OCI-LY7 (cell line): ENCODE measurements at regions not wholly inside any gene's neighbourhood (a gene's known extent, or its start where the extent isn't known, plus 50 kb on each side); places are given as distances from the start of the nearest gene placed in this dataset.

Experiments
- BruUV-seq: library from RNA; stranded (reverse); fragments of 400-500 nt; replicated peaks from 2 replicates; lab custom pipeline; 2021; lab: Mats Ljungman, UMichigan
- CTCF ChIA-PET: fragments of 300-600 bp; sonication (Branson Sonifier 250); formaldehyde crosslinking; loops from one replicate; lab custom pipeline; 2022; ENCODE audit warnings: antibody characterized with exemption; ENCODE audit not compliant: unreplicated experiment; lab: Charles Lee
- POLR2A ChIA-PET: fragments of 300-600 bp; sonication (Branson Sonifier 250); formaldehyde crosslinking; loops from one replicate; lab custom pipeline; 2022; ENCODE audit warnings: antibody characterized with exemption; lab: Charles Lee
- DNase-seq: peaks from one replicate; pipeline ENCODE4 v3.0.0-alpha.2; 2015; ENCODE audit warnings: low spot score
- H2AFZ ChIP-seq: fragments of 200-600 bp; sonication (generic), shearing (Covaris generic); 2 replicates; pipeline ENCODE4 v1.6.1; 2014; ENCODE audit warnings: mild to moderate bottlenecking, antibody characterized with exemption, low read length, moderate library complexity
- H3K27ac ChIP-seq: fragments of 200-600 bp; sonication (generic); 2 replicates; pipeline ENCODE4 v1.5.1; 2014; ENCODE audit warnings: mixed run types, low read depth, mild to moderate bottlenecking, moderate library complexity, low read length, inconsistent platforms; ENCODE audit not compliant: poor library complexity, severe bottlenecking
- H3K36me3 ChIP-seq: fragments of 200-600 bp; sonication (generic); 2 replicates; pipeline ENCODE4 v1.6.1; 2014; ENCODE audit warnings: mild to moderate bottlenecking, antibody characterized with exemption, low read length, moderate library complexity, mixed read lengths; ENCODE audit not compliant: insufficient read depth
- H3K4me1 ChIP-seq: fragments of 200-600 bp; sonication (generic); 2 replicates; pipeline ENCODE4 v1.5.1; 2014; ENCODE audit warnings: mild to moderate bottlenecking, low read length; ENCODE audit not compliant: insufficient read depth, poor library complexity, severe bottlenecking
- H3K4me2 ChIP-seq: fragments of 200-600 bp; sonication (generic); 2 replicates; pipeline ENCODE4 v1.6.1; 2014; ENCODE audit warnings: mild to moderate bottlenecking, low read length
- H3K4me3 ChIP-seq: fragments of 200-600 bp; sonication (generic); 2 replicates; pipeline ENCODE4 v1.5.1; 2014; ENCODE audit warnings: mild to moderate bottlenecking, low read depth, low read length; ENCODE audit not compliant: poor library complexity, severe bottlenecking
- H3K79me2 ChIP-seq: fragments of 200-600 bp; sonication (generic); 2 replicates; pipeline ENCODE4 v1.6.1; 2016; ENCODE audit warnings: low read depth, mild to moderate bottlenecking, low read length, moderate library complexity, mixed read lengths; ENCODE audit not compliant: insufficient read depth
- H3K9me2 ChIP-seq: fragments of 200-600 bp; sonication (generic); 2 replicates; pipeline ENCODE4 v1.6.1; 2016; ENCODE audit warnings: mild to moderate bottlenecking, low read length, mixed read lengths; ENCODE audit not compliant: insufficient read depth
- H3K9me3 ChIP-seq: fragments of 200-600 bp; sonication (generic); 2 replicates; pipeline ENCODE4 v1.6.1; 2014; ENCODE audit warnings: mild to moderate bottlenecking, mixed run types, low read length, mixed read lengths
- H4K20me1 ChIP-seq: fragments of 200-600 bp; sonication (generic); 2 replicates; pipeline ENCODE4 v1.6.1; 2014; ENCODE audit warnings: mild to moderate bottlenecking, antibody characterized with exemption, low read length, moderate library complexity, mixed read lengths; ENCODE audit not compliant: insufficient read depth
- EZH2phosphoT487 ChIP-seq: fragments of 200-600 bp; sonication (generic); IDR thresholded peaks from 2 replicates; pipeline ENCODE4 v1.6.1; 2018; ENCODE audit warnings: low read depth, borderline replicate concordance, mild to moderate bottlenecking, mixed run types, antibody characterized with exemption, low read length, moderate library complexity, mixed read lengths
- intact Hi-C: fragments of 100-400 bp; cut with micrococcal nuclease; formaldehyde crosslinking; loops from one replicate; pipeline ENCODE4 v1.10.0; 2022; ENCODE audit not compliant: unreplicated experiment
- TF ChIP-seq, protein P1 (sequence below): fragments of 200-600 bp; sonication (generic); conservative IDR thresholded peaks from 2 replicates; pipeline ENCODE4 v1.5.1; 2014; ENCODE audit warnings: mild to moderate bottlenecking, antibody characterized with exemption, low read length, moderate library complexity, mixed read lengths

- H3K36me3 ChIP-seq = no peaks in the 10 kb centered on the region
- no peaks in the 10 kb centered on the region for H3K9me2 ChIP-seq
- H3K27ac ChIP-seq = no peak overlapping the region
- CTCF ChIA-PET = no interaction called here
- no peaks in the 10 kb centered on the region for H3K9me3 ChIP-seq
- H2AFZ ChIP-seq = no peak overlapping the region
- 0 out of 2 replicates have a peak, but pooled peaks cover 3% of the 10 kb centered on the region for H4K20me1 ChIP-seq
- H3K79me2 ChIP-seq = no peaks in the 10 kb centered on the region
- no peak overlapping the region for H3K4me3 ChIP-seq
- no peak overlapping the region for H3K4me2 ChIP-seq
- no peak for DNase-seq
- intact Hi-C loops = loop anchor here (5.0 to 10.0 kb wide), 3 partner anchors 50 to 437 kb away; partner anchors contain the start of gene TMEM242
- no peak for TF ChIP-seq EZH2phosphoT487
- TF ChIP-seq, protein P1, sequence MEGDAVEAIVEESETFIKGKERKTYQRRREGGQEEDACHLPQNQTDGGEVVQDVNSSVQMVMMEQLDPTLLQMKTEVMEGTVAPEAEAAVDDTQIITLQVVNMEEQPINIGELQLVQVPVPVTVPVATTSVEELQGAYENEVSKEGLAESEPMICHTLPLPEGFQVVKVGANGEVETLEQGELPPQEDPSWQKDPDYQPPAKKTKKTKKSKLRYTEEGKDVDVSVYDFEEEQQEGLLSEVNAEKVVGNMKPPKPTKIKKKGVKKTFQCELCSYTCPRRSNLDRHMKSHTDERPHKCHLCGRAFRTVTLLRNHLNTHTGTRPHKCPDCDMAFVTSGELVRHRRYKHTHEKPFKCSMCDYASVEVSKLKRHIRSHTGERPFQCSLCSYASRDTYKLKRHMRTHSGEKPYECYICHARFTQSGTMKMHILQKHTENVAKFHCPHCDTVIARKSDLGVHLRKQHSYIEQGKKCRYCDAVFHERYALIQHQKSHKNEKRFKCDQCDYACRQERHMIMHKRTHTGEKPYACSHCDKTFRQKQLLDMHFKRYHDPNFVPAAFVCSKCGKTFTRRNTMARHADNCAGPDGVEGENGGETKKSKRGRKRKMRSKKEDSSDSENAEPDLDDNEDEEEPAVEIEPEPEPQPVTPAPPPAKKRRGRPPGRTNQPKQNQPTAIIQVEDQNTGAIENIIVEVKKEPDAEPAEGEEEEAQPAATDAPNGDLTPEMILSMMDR = no peak
- BruUV-seq = no TSS peak
- peaks cover 34% of the 10 kb centered on the region for H3K4me1 ChIP-seq
- POLR2A ChIA-PET = interaction anchor here (0.6 to 2.4 kb wide), 4 partner anchors 53 to 435 kb away, joined by 3 to 6 read pairs (median 4); no protein-coding TSS in a partner anchor
Measured at GRCh38 chr6:157761926-157762325, 61.1 kb upstream of the SNX9 start.

GRCh38 chr6:157762636-157763035, 60.4 kb upstream of the SNX9 start:
- TF ChIP-seq EZH2phosphoT487 = no peak
- TF ChIP-seq, protein P1 = peak; percentile 62
- Histone ChIP-seq H3K79me2 (no peaks in the 10 kb centered on the region), H3K36me3 (no peaks in the 10 kb centered on the region), H3K9me3 (no peaks in the 10 kb centered on the region), H3K9me2 (no peaks in the 10 kb centered on the region), H3K4me3 (no peak overlapping the region), H3K4me2 (peak overlapping the region; percentile 79), H3K27ac (no peak overlapping the region), H2AFZ (no peak overlapping the region), H4K20me1 (0 out of 2 replicates have a peak, but pooled peaks cover 3% of the 10 kb centered on the region), H3K4me1 (peaks cover 41% of the 10 kb centered on the region)
- ChIA-PET POLR2A (interaction anchor here (0.6 to 2.4 kb wide), 3 partner anchors 53 to 436 kb away, joined by 3 to 6 read pairs (median 4); no protein-coding TSS in a partner anchor), CTCF (no interaction called here)
- BruUV-seq = no TSS peak
- intact Hi-C loops = loop anchor here (5.0 to 10.0 kb wide), 3 partner anchors 50 to 438 kb away; partner anchors contain the start of gene TMEM242
- peak; percentile 51 for DNase-seq
